ENCODE measurements at regions not wholly inside any gene's neighbourhood (a gene's known extent, or its start where the extent isn't known, plus 50 kb on each side); places are given as distances from the start of the nearest gene placed in this dataset.

DNA sequence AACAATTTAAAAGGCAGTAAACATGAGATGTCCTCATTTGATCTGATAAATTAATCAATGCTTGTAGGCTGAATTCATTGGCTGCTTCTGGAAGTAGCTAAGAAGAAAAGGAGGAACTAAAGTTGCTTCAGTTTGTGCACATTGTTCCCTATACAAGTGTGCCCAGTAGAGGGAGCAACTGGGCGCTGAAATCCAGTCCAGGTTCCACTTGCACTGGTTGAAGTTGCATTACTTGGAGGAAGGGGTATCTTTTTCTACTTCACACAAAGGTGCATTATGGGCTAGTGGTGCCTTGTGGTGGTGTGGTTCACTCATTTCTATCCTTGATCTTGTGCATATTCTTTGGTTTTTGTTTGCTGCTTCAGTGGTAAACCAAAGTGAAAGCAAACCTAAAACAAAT, 67.9 kb upstream of the SOX3 start:
- peak; percentile 1 for DNase-seq (ENCODE audit: low read depth)
- H3K4me3 ChIP-seq (ENCODE audit: low read depth, low read length): no peak overlapping the region
- TF ChIP-seq CTCF (IDR thresholded peaks at IDR 0.05; ENCODE audit: insufficient read depth, low read depth, low read length): peak; percentile 34

GRCh38 chrX:140563893-140564292, 59.0 kb upstream of the SOX3 start:
- TF ChIP-seq CTCF (IDR thresholded peaks at IDR 0.05; ENCODE audit: insufficient read depth, low read depth, low read length): no peak
- DNase-seq (ENCODE audit: low read depth): no peak
- no peak overlapping the region for H3K4me3 ChIP-seq (ENCODE audit: low read depth, low read length)
